ENCODE measurements at regions not wholly inside any gene's neighbourhood (a gene's known extent, or its start where the extent isn't known, plus 50 kb on each side); places are given as distances from the start of the nearest gene placed in this dataset.

DNA sequence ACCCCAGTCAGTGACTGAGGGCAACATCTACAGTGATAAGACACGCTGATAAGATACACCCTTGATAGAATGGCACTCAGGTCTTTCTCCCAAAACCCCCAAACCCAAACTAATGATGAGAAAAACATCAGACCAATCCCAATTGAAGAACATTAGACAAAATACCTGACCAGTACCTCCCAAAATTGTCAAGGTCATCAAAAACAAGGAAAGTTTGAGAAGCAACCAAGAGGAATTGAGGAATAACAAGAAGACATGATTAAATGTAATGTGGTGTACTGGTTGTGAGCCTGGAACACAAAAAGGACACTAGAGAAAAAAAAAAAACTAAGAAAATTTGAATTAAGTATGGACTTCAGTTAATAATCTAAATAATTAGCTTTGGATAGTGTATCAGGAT lies 222.8 kb downstream of the GAS1 start:
- WGBS, 5 donors = 59 to 96% (median 84%) methylated on average over 1 of the region's 1 CpG
- intact Hi-C loops (cut with DNase I; ENCODE audit: low total_unique reads) = no loop called here
- H3K4me1 ChIP-seq = no peaks in the 10 kb centered on the region

GRCh38 chr9:86723346-86723745 lies 224.0 kb downstream of the GAS1 start:
- no peaks in the 10 kb centered on the region for H3K36me3 ChIP-seq
- H3K4me3 ChIP-seq = no peak overlapping the region
- intact Hi-C loops (cut with DNase I; ENCODE audit: low total_unique reads) = no loop called here
- DNase-seq = no peak
- TF ChIP-seq POLR2AphosphoS5 (IDR thresholded peaks at IDR 0.05) (no peak), POLR2A (IDR thresholded peaks at IDR 0.05) (no peak)
- TF ChIP-seq, protein P1, sequence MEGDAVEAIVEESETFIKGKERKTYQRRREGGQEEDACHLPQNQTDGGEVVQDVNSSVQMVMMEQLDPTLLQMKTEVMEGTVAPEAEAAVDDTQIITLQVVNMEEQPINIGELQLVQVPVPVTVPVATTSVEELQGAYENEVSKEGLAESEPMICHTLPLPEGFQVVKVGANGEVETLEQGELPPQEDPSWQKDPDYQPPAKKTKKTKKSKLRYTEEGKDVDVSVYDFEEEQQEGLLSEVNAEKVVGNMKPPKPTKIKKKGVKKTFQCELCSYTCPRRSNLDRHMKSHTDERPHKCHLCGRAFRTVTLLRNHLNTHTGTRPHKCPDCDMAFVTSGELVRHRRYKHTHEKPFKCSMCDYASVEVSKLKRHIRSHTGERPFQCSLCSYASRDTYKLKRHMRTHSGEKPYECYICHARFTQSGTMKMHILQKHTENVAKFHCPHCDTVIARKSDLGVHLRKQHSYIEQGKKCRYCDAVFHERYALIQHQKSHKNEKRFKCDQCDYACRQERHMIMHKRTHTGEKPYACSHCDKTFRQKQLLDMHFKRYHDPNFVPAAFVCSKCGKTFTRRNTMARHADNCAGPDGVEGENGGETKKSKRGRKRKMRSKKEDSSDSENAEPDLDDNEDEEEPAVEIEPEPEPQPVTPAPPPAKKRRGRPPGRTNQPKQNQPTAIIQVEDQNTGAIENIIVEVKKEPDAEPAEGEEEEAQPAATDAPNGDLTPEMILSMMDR (IDR thresholded peaks at IDR 0.05 in 8 of 11, conservative IDR thresholded peaks at IDR 0.05 in 3 of 11) = no peak
- WGBS, 5 donors = 9 to 20% (median 12%) methylated on average over 3 of the region's 3 CpGs
- H3K27ac ChIP-seq = no peak overlapping the region
- no peaks in the 10 kb centered on the region for H3K27me3 ChIP-seq (replicated peaks in 1 of 7)
- no peaks in the 10 kb centered on the region for H3K4me1 ChIP-seq
- H3K9me3 ChIP-seq = no peaks in the 10 kb centered on the region

More for the DNA sequence above, 222.8 kb downstream of the GAS1 start:
- Histone ChIP-seq H3K9me3 (no peaks in the 10 kb centered on the region), H3K36me3 (no peaks in the 10 kb centered on the region), H3K4me3 (no peak overlapping the region), H3K27me3 (replicated peaks in 1 of 7) (no peaks in the 10 kb centered on the region), H3K27ac (no peak overlapping the region)
- TF ChIP-seq POLR2A (IDR thresholded peaks at IDR 0.05) = no peak
- no peak for DNase-seq

- no peaks in the 10 kb centered on the region for H3K4me1 ChIP-seq
- H3K27me3 ChIP-seq (replicated peaks in 1 of 7) = no peaks in the 10 kb centered on the region
- DNase-seq = no peak
- no peaks in the 10 kb centered on the region for H3K9me3 ChIP-seq
- H3K36me3 ChIP-seq = no peaks in the 10 kb centered on the region
- no peak overlapping the region for H3K27ac ChIP-seq
- TF ChIP-seq POLR2AphosphoS5 (IDR thresholded peaks at IDR 0.05) (no peak), POLR2A (IDR thresholded peaks at IDR 0.05) (no peak)
- TF ChIP-seq, protein P1 (IDR thresholded peaks at IDR 0.05 in 8 of 11, conservative IDR thresholded peaks at IDR 0.05 in 3 of 11) = no peak
- H3K4me3 ChIP-seq = no peak overlapping the region
- intact Hi-C loops (cut with DNase I; ENCODE audit: low total_unique reads) = no loop called here
- WGBS, 5 donors = 77 to 88% (median 84%) methylated on average over 3 of the region's 3 CpGs
Measured at GRCh38 chr9:86722706-86723075, 224.6 kb downstream of the GAS1 start.

GRCh38 chr9:86721843-86722705 lies 225.2 kb downstream of the GAS1 start:
- WGBS, 5 donors = 44 to 70% (median 64%) methylated on average over 5 of the region's 5 CpGs
- Histone ChIP-seq H3K4me3 (no peak overlapping the region), H3K4me1 (no peaks in the 10 kb centered on the region), H3K27me3 (replicated peaks in 1 of 7) (peaks cover 0 to 2% (median 0%) of the 10 kb centered on the region in 7 donors), H3K27ac (no peak overlapping the region), H3K36me3 (no peaks in the 10 kb centered on the region), H3K9me3 (no peaks in the 10 kb centered on the region)
- TF ChIP-seq POLR2A (IDR thresholded peaks at IDR 0.05) = no peak
- TF ChIP-seq POLR2AphosphoS5 (IDR thresholded peaks at IDR 0.05) = no peak
- TF ChIP-seq, protein P1 (IDR thresholded peaks at IDR 0.05 in 8 of 11, conservative IDR thresholded peaks at IDR 0.05 in 3 of 11) = no peak
- DNase-seq = no peak
- intact Hi-C loops (cut with DNase I; ENCODE audit: low total_unique reads) = no loop called here

All from spleen (tissue), 11 donors.